22Rv1 (cell line): ENCODE measurements at regions not wholly inside any gene's neighbourhood (a gene's known extent, or its start where the extent isn't known, plus 50 kb on each side); places are given as distances from the start of the nearest gene placed in this dataset.

ENCODE experiments used
- H3K27ac ChIP-seq: fragments of 450-650 bp; 2 replicates; pipeline ENCODE4 v1.5.1; 2017
- CTCF ChIP-seq: fragments of 450-650 bp; IDR thresholded peaks from 2 replicates; pipeline ENCODE4 v1.5.1; 2017; ENCODE audit warnings: mild to moderate bottlenecking
- ZFX ChIP-seq: fragments of 450-650 bp; IDR thresholded peaks from 2 replicates; pipeline ENCODE4 v1.6.1; 2017; ENCODE audit warnings: antibody characterized with exemption, borderline replicate concordance

- H3K27ac ChIP-seq: no peak overlapping the region
- TF ChIP-seq ZFX: no peak
- TF ChIP-seq CTCF: no peak
Observed at GRCh38 chr18:22091341-22091740, 78.0 kb upstream of the GATA6 start.

GRCh38 chr18:22093731-22094357 lies 75.5 kb upstream of the GATA6 start:
- H3K27ac ChIP-seq: no peak overlapping the region
- no peak for TF ChIP-seq CTCF
- no peak for TF ChIP-seq ZFX

GRCh38 chr18:22094358-22094734 lies 75.0 kb upstream of the GATA6 start:
- no peak overlapping the region for H3K27ac ChIP-seq
- TF ChIP-seq CTCF: no peak
- no peak for TF ChIP-seq ZFX

- TF ChIP-seq ZFX (no peak), CTCF (no peak)
- H3K27ac ChIP-seq: no peak overlapping the region
Observed at GRCh38 chr18:22098563-22098989, 70.8 kb upstream of the GATA6 start.

- TF ChIP-seq ZFX (no peak), CTCF (no peak)
- no peak overlapping the region for H3K27ac ChIP-seq
Observed at GRCh38 chr18:22099925-22100324, 69.5 kb upstream of the GATA6 start.

- TF ChIP-seq ZFX (no peak), CTCF (no peak)
- H3K27ac ChIP-seq: no peak overlapping the region
Observed at GRCh38 chr18:22101731-22102130, 67.7 kb upstream of the GATA6 start.

GRCh38 chr18:22102953-22103646 lies 66.3 kb upstream of the GATA6 start:
- no peak overlapping the region for H3K27ac ChIP-seq

More at GRCh38 chr18:22102953-22103646, 66.3 kb upstream of the GATA6 start:
- no peak for TF ChIP-seq ZFX
- no peak for TF ChIP-seq CTCF
